ENCODE measurements at regions not wholly inside any gene's neighbourhood (a gene's known extent, or its start where the extent isn't known, plus 50 kb on each side); places are given as distances from the start of the nearest gene placed in this dataset.

DNA sequence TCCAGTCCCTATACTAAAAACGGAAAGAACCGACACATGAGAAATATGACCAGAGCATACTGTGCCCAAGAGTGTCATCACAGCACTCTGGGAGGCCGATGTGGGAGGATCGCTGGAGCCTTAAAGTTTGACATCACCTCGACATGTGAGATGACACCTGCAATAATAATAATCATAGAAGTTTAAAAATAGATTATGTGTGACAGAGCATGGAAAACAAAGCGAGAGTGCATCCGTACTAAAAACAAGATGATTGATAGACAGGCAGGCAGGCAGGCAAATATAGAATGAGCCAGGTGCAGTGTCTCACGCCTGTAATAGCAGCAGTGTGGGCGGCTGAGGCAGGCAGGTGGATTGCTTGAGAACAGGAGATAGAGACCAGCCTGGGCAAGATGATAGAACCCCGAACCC lies 114.8 kb upstream of the ANKRD30BL start:
- TF ChIP-seq EZH2 (IDR thresholded peaks at IDR 0.05; ENCODE audit: borderline replicate concordance, control insufficient read depth, low read depth, low read length) (no peak), CTCF (IDR thresholded peaks at IDR 0.05 in 2 of 3, conservative IDR thresholded peaks at IDR 0.05 in 1 of 3; ENCODE audit: control insufficient read depth in 2 of 3, extremely low read depth in 1 of 3, insufficient read depth in 1 of 3, low read depth in 3 of 3, low read length in 3 of 3) (no peak), RFX5 (IDR thresholded peaks at IDR 0.05; ENCODE audit: low read depth, low read length) (no peak), MAX (IDR thresholded peaks at IDR 0.05; ENCODE audit: low read depth, low read length) (no peak)

All from GM12878 (cell line).